Ovary (tissue), 7 donors: ENCODE measurements at regions not wholly inside any gene's neighbourhood (a gene's known extent, or its start where the extent isn't known, plus 50 kb on each side); places are given as distances from the start of the nearest gene placed in this dataset.

ENCODE experiments used
- DNase-seq, 5 donors: peaks; one replicate each; pipeline ENCODE4 v3.0.0-alpha.2; 2019 to 2020
- H3K27ac ChIP-seq, 2 donors: fragments of 200-600 bp; one replicate each; pipeline versions ENCODE4 v1.5.1 to v1.8.0; 2019 to 2022
- H3K27me3 ChIP-seq: fragments of 200-600 bp; one replicate; pipeline ENCODE4 v1.8.0; 2022
- H3K36me3 ChIP-seq: fragments of 200-600 bp; sonication (generic); one replicate; pipeline ENCODE4 v1.5.1; 2019
- H3K4me1 ChIP-seq: one replicate; pipeline ENCODE4 v1.8.1; 2013; ENCODE audit warnings: mild to moderate bottlenecking, moderate library complexity; ENCODE audit not compliant: insufficient read depth
- H3K4me3 ChIP-seq: fragments of 200-600 bp; sonication (generic); one replicate; pipeline ENCODE4 v1.5.1; 2017
- H3K9me3 ChIP-seq, 2 donors: fragments of 200-600 bp in 1 of 2; sonication (generic) in 1 of 2; one replicate each; pipeline versions ENCODE4 v1.5.1 to v1.8.1; 2013 to 2019; ENCODE audit warnings: mild to moderate bottlenecking in 1 of 2, moderate library complexity in 1 of 2
- EP300 ChIP-seq: sonication (generic); formaldehyde crosslinking; IDR thresholded peaks from one replicate; pipeline ENCODE4 v1.6.1; 2017; ENCODE audit warnings: antibody characterized with exemption
- POLR2A ChIP-seq: fragments of 450-650 bp; IDR thresholded peaks from one replicate; pipeline ENCODE4 v1.6.1; 2017; ENCODE audit warnings: antibody characterized with exemption, mild to moderate bottlenecking, moderate library complexity
- WGBS, 3 donors: extraction: QIAGEN DNeasy Blood & Tissue Kit in 1 of 3; methylation state at CpG; one replicate each; pipeline versions ENCODE4 v1.1.5 to v1.1.7; 2013 to 2017; 5-methylcytosine and 5-hydroxymethylcytosine counted together
- intact Hi-C, 4 donors: fragments of 100-400 bp; cut with DNase I; formaldehyde crosslinking; loops; one replicate each; pipeline versions ENCODE4 v1.11.0 to v1.15.1; 2022 to 2023
- TF ChIP-seq, protein P1 (sequence below), 3 donors: fragments of 450-650 bp in 2 of 3; fragments of 200-600 bp in 1 of 3; IDR thresholded peaks; one replicate each; pipeline versions ENCODE4 v1.5.1 to v1.8.0; 2016 to 2022; ENCODE audit warnings: antibody characterized with exemption in 3 of 3, mild to moderate bottlenecking in 1 of 3
- donor health status: DM: no; HTN: no; CAD: no; lungs with moderate emphysema.
- donor health status: DM: no; HTN: no; CAD: no.
- donor health status: Bipolar disorder and iron deficiency.
- donor health status: DM: no; HTN: no; CAD: no.
- donor health status: DM: yes; HTN: yes; CAD: no.

DNA sequence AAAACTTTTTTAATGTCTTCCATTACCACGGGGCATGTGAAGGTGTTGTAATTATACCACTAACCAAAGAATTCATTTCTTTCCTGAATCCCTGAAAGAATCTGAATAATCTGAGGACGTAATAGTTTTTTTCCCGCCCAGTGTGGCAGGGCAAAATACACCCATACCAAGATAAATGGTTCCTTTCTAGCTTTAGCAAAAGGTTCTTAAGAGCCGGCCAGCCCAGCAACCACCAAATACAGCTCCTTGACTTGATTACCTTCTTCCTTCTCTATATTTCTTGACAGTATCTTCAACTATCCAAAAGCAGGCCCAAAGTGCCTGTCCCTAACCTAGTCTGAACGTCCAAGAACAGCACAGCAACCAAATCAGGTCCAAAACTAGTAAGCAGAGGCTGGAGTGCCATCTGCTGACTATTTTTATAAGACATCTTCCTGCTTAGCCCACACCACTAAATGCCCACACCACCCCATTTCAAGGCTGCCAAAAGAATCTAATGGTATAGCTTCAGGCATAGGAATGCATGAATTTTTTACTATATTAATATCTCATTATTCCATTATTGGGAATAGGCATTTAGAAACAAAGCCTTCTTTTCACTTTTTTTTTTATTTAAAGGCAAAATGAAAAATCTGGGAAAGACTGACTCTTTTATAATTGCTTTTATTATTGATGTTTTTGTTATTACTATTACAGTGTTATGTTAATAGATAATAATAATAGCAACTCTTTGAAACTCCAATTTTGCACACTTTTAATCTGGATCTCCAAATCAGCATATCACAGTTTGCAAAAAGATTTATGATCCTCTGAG is 524.4 kb downstream of the MED13L start:
- Histone ChIP-seq H3K4me1 (no peaks in the 10 kb centered on the region), H3K9me3 (no peaks in the 10 kb centered on the region), H3K27ac (no peak overlapping the region), H3K36me3 (no peaks in the 10 kb centered on the region), H3K27me3 (no peaks in the 10 kb centered on the region), H3K4me3 (no peak overlapping the region)
- peak; percentile 20 to 50 (median 22) for DNase-seq
- 55 to 64% (median 60%) methylated on average over 5 of the region's 5 CpGs for WGBS, 3 donors
- intact Hi-C loops = loop anchor here (2.0 to 5.0 kb wide), 2 partner anchors 1086 kb away; no protein-coding TSS in a partner anchor
- TF ChIP-seq POLR2A (no peak), EP300 (no peak)
- TF ChIP-seq, protein P1, sequence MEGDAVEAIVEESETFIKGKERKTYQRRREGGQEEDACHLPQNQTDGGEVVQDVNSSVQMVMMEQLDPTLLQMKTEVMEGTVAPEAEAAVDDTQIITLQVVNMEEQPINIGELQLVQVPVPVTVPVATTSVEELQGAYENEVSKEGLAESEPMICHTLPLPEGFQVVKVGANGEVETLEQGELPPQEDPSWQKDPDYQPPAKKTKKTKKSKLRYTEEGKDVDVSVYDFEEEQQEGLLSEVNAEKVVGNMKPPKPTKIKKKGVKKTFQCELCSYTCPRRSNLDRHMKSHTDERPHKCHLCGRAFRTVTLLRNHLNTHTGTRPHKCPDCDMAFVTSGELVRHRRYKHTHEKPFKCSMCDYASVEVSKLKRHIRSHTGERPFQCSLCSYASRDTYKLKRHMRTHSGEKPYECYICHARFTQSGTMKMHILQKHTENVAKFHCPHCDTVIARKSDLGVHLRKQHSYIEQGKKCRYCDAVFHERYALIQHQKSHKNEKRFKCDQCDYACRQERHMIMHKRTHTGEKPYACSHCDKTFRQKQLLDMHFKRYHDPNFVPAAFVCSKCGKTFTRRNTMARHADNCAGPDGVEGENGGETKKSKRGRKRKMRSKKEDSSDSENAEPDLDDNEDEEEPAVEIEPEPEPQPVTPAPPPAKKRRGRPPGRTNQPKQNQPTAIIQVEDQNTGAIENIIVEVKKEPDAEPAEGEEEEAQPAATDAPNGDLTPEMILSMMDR (IDR thresholded peaks at IDR 0.05) = peak; percentile 26 to 64 (median 57)

DNA sequence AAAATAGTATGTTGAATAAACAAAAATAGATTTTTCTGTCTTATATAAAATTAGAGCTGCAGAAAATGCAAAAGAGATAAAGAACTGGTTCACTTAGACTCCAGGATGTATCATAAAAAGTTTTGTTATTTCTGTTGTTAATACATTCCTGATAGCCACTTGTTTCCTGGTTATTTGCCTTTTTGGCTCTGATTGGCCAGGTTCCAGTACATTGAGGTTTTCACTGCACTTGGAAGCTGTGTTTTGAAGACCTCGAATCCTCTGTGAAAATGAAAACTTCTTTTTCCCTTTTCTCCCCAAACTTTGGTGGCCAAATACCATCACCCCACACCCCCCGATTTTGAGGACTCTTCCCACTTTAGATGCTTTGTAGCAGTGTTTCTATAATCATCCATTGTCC is 525.3 kb downstream of the MED13L start:
- H3K27me3 ChIP-seq = no peaks in the 10 kb centered on the region
- no peak overlapping the region for H3K4me3 ChIP-seq
- WGBS, 3 donors = 15 to 27% (median 25%) methylated on average over 2 of the region's 2 CpGs
- H3K36me3 ChIP-seq = no peaks in the 10 kb centered on the region
- H3K4me1 ChIP-seq = no peaks in the 10 kb centered on the region
- intact Hi-C loops = loop anchor here (2.0 to 5.0 kb wide), 2 partner anchors 1085 kb away; no protein-coding TSS in a partner anchor
- H3K9me3 ChIP-seq = no peaks in the 10 kb centered on the region
- TF ChIP-seq EP300 (no peak), POLR2A (no peak)
- TF ChIP-seq, protein P1 (IDR thresholded peaks at IDR 0.05) = no peak
- no peak for DNase-seq
- peak overlapping the region in 1 of 2 donors; percentile 17 for H3K27ac ChIP-seq

DNA sequence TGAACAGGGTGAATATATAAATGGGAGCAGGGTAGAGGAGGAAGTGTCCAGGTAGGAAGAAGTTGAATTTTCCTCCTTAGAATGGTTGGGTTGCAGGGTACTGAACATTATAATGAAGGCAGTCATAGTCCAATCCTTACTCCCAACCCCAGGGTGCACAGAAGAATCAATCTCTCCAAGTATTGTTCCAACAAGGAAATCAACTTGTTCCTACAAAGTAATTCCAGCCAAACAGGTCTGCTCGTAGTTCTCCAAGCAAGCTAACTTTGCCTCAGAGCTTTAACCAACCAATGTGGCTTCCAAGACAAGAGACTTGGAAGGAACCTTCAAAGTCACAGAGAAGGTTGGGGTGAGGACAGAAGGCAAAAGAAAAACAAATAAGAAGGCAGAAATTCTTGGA is 527.2 kb downstream of the MED13L start:
- Histone ChIP-seq H3K27ac (no peak overlapping the region), H3K9me3 (no peaks in the 10 kb centered on the region), H3K36me3 (no peaks in the 10 kb centered on the region), H3K27me3 (no peaks in the 10 kb centered on the region), H3K4me1 (no peaks in the 10 kb centered on the region), H3K4me3 (no peak overlapping the region)
- intact Hi-C loops = loop anchor here in 2 of 4 donors (5.0 kb wide), 1 partner anchor 1083 kb away; no protein-coding TSS in a partner anchor
- 73 to 79% (median 78%) methylated on average over 1 of the region's 1 CpG for WGBS, 3 donors
- TF ChIP-seq EP300 (no peak), POLR2A (no peak)
- TF ChIP-seq, protein P1 (IDR thresholded peaks at IDR 0.05) = no peak
- no peak for DNase-seq

DNA sequence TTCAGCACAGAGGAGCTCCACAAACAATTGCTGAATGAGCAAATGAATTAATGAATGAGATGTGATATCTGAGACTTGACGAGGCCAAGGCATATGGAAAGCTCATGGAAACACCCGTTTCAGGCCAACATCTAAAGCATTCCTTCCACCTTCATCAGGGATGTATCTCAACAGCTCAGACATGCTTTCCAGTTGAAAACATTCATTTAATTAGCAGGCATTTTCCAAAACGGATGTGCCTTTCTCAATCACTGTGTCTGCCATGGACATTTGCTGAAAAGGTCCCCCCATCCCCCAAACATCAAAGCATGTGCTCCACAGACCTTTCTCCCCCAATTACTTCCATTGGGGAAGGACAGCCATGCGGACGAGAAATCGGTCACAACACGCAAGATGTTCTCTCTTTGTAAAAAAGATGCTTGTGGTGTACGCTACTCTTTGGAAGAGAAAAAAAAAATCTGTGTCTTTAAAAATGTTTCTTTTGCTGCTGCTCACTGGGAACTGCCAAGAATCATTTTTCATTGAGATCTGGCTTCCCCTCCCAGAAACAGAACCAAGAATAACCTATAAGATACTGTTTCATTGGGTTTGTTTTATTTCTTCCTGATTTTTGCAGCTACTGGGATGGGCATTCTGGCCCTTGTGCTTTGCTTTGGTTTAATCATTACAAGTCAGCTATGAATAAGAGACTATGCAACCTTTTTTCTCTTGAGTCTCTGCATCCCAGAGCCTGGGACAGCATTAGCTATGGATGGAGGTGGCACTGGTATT is 528.2 kb downstream of the MED13L start:
- 37 to 46% (median 45%) methylated on average over 8 of the region's 8 CpGs for WGBS, 3 donors
- no peaks in the 10 kb centered on the region for H3K9me3 ChIP-seq
- no peak for TF ChIP-seq POLR2A
- TF ChIP-seq, protein P1 (IDR thresholded peaks at IDR 0.05) = no peak
- no peak for TF ChIP-seq EP300
- H3K36me3 ChIP-seq = no peaks in the 10 kb centered on the region
- no peaks in the 10 kb centered on the region for H3K4me1 ChIP-seq
- DNase-seq = no peak
- no peak overlapping the region for H3K27ac ChIP-seq
- intact Hi-C loops = no loop called here
- H3K27me3 ChIP-seq = no peaks in the 10 kb centered on the region
- no peak overlapping the region for H3K4me3 ChIP-seq
